ENCODE measurements at regions not wholly inside any gene's neighbourhood (a gene's known extent, or its start where the extent isn't known, plus 50 kb on each side); places are given as distances from the start of the nearest gene placed in this dataset.

GRCh38 chr1:106912131-106912530 is 144.3 kb upstream of the PRMT6 start:
- TF ChIP-seq CTCF (conservative IDR thresholded peaks at IDR 0.05; ENCODE audit: low read depth, low read length) = no peak
- DNase-seq (ENCODE audit: low read depth) = peak; percentile 7
- H3K4me3 ChIP-seq (ENCODE audit: low read depth, low read length) = no peak overlapping the region

GRCh38 chr1:106921186-106921585 is 135.3 kb upstream of the PRMT6 start:
- TF ChIP-seq CTCF (conservative IDR thresholded peaks at IDR 0.05; ENCODE audit: low read depth, low read length) = no peak
- DNase-seq (ENCODE audit: low read depth) = no peak
- H3K4me3 ChIP-seq (ENCODE audit: low read depth, low read length) = no peak overlapping the region

- DNase-seq (ENCODE audit: low read depth) = peak; percentile 64
- no peak for TF ChIP-seq CTCF (conservative IDR thresholded peaks at IDR 0.05; ENCODE audit: low read depth, low read length)
- no peak overlapping the region for H3K4me3 ChIP-seq (ENCODE audit: low read depth, low read length)
These were observed 132.1 kb upstream of the PRMT6 start for GRCh38 chr1:106924360-106924759.

GRCh38 chr1:106925750-106926149 is 130.7 kb upstream of the PRMT6 start:
- no peak for DNase-seq (ENCODE audit: low read depth)
- no peak for TF ChIP-seq CTCF (conservative IDR thresholded peaks at IDR 0.05; ENCODE audit: low read depth, low read length)
- H3K4me3 ChIP-seq (ENCODE audit: low read depth, low read length) = no peak overlapping the region

- no peak for TF ChIP-seq CTCF (conservative IDR thresholded peaks at IDR 0.05; ENCODE audit: low read depth, low read length)
- DNase-seq (ENCODE audit: low read depth) = peak; percentile 30
- H3K4me3 ChIP-seq (ENCODE audit: low read depth, low read length) = no peak overlapping the region
These were observed 129.5 kb upstream of the PRMT6 start for GRCh38 chr1:106926803-106927582.

- no peak for TF ChIP-seq CTCF (conservative IDR thresholded peaks at IDR 0.05; ENCODE audit: low read depth, low read length)
- no peak overlapping the region for H3K4me3 ChIP-seq (ENCODE audit: low read depth, low read length)
- no peak for DNase-seq (ENCODE audit: low read depth)
These were observed 119.4 kb upstream of the PRMT6 start for GRCh38 chr1:106937104-106937503.

- no peak for TF ChIP-seq CTCF (conservative IDR thresholded peaks at IDR 0.05; ENCODE audit: low read depth, low read length)
- no peak overlapping the region for H3K4me3 ChIP-seq (ENCODE audit: low read depth, low read length)
- no peak for DNase-seq (ENCODE audit: low read depth)
These were observed 111.8 kb upstream of the PRMT6 start for GRCh38 chr1:106944721-106945120.
